ENCODE measurements at regions not wholly inside any gene's neighbourhood (a gene's known extent, or its start where the extent isn't known, plus 50 kb on each side); places are given as distances from the start of the nearest gene placed in this dataset.
A peak's percentile ranks its signal among the peaks of the same experiment; 100 is the strongest.

DNA sequence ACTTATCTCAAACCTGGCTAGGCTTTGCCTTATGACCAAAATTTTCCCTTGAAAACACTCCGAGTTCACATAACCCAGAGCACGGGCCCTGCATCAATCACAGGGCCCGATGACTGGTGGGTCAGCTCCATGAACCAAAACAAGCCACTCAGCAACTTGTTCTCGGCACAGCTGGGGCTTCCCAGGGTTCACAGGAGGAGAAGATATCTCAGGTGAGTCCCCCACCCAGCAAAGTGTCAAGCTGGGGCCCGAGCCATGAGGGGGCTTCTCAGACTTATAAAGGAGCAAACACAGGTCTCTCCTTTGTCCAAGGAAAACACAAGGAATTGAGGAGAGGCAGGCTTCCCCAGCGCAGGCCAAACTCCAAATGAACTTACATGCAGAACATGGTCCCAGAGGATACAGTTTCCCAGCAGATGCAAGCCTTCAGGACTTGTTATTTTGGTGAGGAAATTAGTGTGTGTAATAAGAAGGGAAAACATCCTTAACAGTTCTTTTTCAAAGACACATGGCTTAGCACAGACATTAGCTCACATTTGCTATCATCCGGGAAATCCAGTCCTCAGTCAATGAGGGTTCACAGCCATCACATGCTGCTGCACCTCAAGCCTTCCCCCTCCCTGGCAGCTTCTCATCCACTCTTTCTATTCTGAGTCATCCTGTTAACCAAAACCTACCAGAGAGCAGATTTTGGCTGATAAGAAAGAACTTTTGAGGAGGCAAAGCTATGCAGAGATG, 98.1 kb upstream of the NFIA start:
- Histone ChIP-seq H3K9me3 (no peaks in the 10 kb centered on the region), H3K36me3 (no peaks in the 10 kb centered on the region), H3K27me3 (no peaks in the 10 kb centered on the region), H3K4me3 (no peak overlapping the region), H3K27ac (peak overlapping the region in 1 of 2 donors; percentile 34), H3K4me1 (no peaks in the 10 kb centered on the region)
- peak; percentile 62 for ATAC-seq
- intact Hi-C loops (cut with DNase I), result no loop called here
- TF ChIP-seq, protein P1, sequence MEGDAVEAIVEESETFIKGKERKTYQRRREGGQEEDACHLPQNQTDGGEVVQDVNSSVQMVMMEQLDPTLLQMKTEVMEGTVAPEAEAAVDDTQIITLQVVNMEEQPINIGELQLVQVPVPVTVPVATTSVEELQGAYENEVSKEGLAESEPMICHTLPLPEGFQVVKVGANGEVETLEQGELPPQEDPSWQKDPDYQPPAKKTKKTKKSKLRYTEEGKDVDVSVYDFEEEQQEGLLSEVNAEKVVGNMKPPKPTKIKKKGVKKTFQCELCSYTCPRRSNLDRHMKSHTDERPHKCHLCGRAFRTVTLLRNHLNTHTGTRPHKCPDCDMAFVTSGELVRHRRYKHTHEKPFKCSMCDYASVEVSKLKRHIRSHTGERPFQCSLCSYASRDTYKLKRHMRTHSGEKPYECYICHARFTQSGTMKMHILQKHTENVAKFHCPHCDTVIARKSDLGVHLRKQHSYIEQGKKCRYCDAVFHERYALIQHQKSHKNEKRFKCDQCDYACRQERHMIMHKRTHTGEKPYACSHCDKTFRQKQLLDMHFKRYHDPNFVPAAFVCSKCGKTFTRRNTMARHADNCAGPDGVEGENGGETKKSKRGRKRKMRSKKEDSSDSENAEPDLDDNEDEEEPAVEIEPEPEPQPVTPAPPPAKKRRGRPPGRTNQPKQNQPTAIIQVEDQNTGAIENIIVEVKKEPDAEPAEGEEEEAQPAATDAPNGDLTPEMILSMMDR (IDR thresholded peaks at IDR 0.05), result no peak
- DNase-seq, result no peak

DNA sequence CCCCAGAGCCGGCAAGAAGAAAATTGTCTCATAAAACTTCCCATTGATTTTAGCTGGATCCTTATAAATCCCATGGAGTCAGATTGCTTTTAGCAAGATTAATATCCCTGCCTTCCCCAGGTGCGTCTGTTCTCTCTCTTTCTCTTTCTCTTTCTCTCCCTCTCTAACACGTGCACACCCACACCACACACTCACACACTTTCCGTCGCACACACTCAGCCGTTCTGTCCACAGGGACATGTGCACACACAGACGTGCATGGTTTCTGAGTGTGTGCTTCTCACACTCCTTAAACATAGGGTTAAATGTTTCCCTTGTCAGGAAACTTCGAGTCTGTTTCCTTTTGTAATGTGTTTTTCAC, 98.7 kb upstream of the NFIA start:
- DNase-seq (no peak), ATAC-seq (peak; percentile 8)
- no peaks in the 10 kb centered on the region for H3K9me3 ChIP-seq
- H3K27me3 ChIP-seq, result no peaks in the 10 kb centered on the region
- H3K27ac ChIP-seq, result no peak overlapping the region
- no peaks in the 10 kb centered on the region for H3K4me1 ChIP-seq
- intact Hi-C loops (cut with DNase I), result no loop called here
- no peak overlapping the region for H3K4me3 ChIP-seq
- no peaks in the 10 kb centered on the region for H3K36me3 ChIP-seq
- TF ChIP-seq, protein P1 (IDR thresholded peaks at IDR 0.05), result no peak

DNA sequence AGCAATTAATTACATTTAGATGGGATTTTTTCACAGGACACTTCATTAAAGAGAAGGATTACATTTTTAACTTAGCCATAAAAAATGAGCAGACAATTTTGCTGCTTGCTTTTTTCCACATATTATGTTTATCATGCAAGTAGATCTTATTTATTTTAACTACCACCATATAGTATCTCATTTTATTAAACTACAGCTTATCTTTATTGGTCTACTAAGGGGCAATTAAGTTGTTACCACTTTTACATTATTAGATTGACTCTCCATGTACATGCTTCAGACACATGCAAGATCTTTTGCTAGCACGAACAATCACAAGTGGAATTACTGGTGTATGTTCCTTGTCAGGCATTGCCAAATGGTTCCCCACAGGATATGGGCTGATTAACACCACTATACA, 99.8 kb upstream of the NFIA start:
- intact Hi-C loops (cut with DNase I), result no loop called here
- no peaks in the 10 kb centered on the region for H3K36me3 ChIP-seq
- no peak overlapping the region for H3K27ac ChIP-seq
- TF ChIP-seq, protein P1 (IDR thresholded peaks at IDR 0.05), result no peak
- H3K9me3 ChIP-seq, result no peaks in the 10 kb centered on the region
- H3K4me1 ChIP-seq, result no peaks in the 10 kb centered on the region
- H3K4me3 ChIP-seq, result no peak overlapping the region
- H3K27me3 ChIP-seq, result no peaks in the 10 kb centered on the region
- no peak for DNase-seq
- ATAC-seq, result no peak

DNA sequence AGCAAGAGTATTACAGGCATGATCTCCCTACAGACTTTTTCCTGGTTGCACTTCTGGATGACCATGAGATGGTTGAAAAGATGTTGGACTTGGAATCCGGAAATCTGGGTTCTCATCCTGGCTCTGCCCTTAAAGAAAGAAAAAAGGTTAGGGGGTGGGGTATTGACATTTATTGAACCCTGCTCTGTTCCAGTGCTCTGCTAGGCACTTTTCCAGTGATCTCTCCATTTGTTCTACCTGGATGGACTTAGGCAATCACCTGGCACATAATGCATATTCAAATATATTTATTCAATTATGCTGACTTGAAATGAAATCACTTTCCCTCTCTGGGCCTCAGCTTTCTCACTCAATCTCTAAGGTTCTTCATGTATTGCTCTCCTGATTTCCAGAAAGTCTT, 101.0 kb upstream of the NFIA start:
- no peak for DNase-seq
- no peaks in the 10 kb centered on the region for H3K9me3 ChIP-seq

More for the DNA sequence above, 101.0 kb upstream of the NFIA start:
- TF ChIP-seq, protein P1 (IDR thresholded peaks at IDR 0.05), result no peak
- no peaks in the 10 kb centered on the region for H3K4me1 ChIP-seq
- no peak for ATAC-seq
- H3K4me3 ChIP-seq, result no peak overlapping the region
- intact Hi-C loops (cut with DNase I), result no loop called here
- H3K27ac ChIP-seq, result no peak overlapping the region
- H3K27me3 ChIP-seq, result no peaks in the 10 kb centered on the region
- no peaks in the 10 kb centered on the region for H3K36me3 ChIP-seq

All from left lung (tissue), 4 donors.